ENCODE measurements at regions not wholly inside any gene's neighbourhood (a gene's known extent, or its start where the extent isn't known, plus 50 kb on each side); places are given as distances from the start of the nearest gene placed in this dataset.

GRCh38 chr11:70790671-70791300 is 392.5 kb downstream of the CTTN start:
- no peak for DNase-seq (ENCODE audit: low read depth, low spot score)
- no peak overlapping the region for H3K27ac ChIP-seq

DNA sequence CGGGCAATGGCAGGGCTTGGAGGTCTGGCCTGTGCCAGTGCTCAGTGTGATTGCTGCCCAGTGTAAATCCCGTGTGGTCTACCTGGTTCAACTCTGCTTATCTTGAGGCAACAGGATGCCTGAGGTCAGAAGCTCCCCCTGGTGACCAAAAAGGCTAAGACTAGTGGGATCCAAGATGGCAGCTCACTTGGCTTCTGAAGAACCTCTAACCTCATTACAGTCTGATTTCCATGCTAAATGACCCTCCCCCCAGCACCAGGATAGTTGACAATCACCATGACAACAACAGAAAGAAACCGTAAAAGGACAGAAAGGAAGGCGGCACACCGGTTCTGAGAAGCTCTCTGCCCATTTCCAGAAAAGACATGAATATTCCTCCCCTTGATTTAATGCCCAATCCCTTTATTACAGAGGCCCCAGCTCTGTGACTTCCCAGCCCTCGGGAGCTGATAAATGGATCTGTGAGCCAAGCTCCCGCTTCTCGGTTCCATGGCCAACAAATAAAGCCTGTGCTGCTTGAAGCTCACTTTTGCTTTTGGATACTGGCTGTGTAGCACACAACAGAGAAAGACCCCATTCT is 398.4 kb downstream of the CTTN start:
- no peak overlapping the region for H3K27ac ChIP-seq
- DNase-seq (ENCODE audit: low read depth, low spot score) = no peak

GRCh38 chr11:70798296-70798695 is 400.0 kb downstream of the CTTN start:
- H3K27ac ChIP-seq = no peak overlapping the region
- DNase-seq (ENCODE audit: low read depth, low spot score) = no peak

DNA sequence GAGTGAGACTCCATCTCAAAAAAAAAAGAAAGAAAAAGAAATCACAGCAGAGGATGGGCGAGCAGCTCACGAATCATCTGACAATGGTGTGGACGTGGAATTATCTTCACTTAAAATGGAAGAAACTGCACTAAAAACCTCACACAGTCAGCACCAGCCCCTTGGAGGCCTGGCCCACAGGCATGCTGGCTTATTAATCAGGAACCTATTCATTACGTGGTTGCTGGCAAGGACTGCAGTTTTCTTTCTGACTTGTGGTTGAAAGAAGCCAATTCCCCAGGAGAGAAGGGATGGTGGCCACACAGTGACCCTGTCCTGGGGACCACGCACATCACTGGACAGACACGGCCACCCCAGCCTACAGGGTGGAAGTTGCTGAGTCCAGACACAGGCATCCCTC is 401.1 kb downstream of the CTTN start:
- no peak for DNase-seq (ENCODE audit: low read depth, low spot score)
- H3K27ac ChIP-seq = no peak overlapping the region

- H3K27ac ChIP-seq = no peak overlapping the region
- no peak for DNase-seq (ENCODE audit: low read depth, low spot score)
These were observed 403.9 kb downstream of the CTTN start for GRCh38 chr11:70802185-70802584.

GRCh38 chr11:70804139-70804837 is 406.0 kb downstream of the CTTN start:
- H3K27ac ChIP-seq = no peak overlapping the region
- DNase-seq (ENCODE audit: low read depth, low spot score) = no peak

DNA sequence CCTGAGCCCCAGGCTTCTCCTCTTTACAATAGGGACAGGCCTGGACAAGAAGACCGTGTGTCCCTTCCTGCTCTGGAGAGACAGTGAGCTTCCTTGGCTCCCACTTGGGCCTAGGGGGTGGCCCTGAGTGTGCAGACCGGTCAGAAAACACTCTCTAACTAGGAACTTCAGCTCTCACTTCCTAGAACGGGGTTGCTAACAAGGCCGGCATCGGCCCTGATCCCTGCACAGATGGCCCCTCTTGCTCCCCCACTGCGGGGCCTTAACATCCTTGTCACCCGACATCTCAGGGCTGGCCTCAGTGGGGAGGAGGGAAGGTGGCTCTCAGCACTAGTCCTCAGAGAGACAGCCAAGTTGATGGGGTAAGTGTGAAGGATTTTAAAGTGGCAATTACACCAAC is 406.9 kb downstream of the CTTN start:
- H3K27ac ChIP-seq = no peak overlapping the region
- DNase-seq (ENCODE audit: low read depth, low spot score) = no peak

DNA sequence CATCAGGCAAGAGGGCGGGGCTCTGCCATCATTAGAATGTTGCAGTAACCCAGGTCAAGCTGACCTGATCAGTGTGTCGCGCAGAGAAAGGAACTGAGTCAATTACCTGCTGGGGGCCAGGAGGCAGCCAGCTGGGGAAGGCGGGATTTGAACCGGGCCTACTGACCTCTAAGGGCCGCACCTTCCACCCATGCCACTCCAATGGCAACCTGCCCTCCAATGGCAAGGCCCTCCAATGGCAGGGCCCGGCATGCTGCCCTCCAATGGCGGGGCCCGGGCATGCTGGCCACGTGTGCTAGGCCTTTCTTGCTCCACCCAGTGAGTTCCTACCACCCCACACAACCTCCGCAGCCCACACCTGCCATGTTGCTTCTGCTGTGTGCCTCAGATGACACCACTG is 407.6 kb downstream of the CTTN start:
- H3K27ac ChIP-seq = no peak overlapping the region
- DNase-seq (ENCODE audit: low read depth, low spot score) = no peak

DNA sequence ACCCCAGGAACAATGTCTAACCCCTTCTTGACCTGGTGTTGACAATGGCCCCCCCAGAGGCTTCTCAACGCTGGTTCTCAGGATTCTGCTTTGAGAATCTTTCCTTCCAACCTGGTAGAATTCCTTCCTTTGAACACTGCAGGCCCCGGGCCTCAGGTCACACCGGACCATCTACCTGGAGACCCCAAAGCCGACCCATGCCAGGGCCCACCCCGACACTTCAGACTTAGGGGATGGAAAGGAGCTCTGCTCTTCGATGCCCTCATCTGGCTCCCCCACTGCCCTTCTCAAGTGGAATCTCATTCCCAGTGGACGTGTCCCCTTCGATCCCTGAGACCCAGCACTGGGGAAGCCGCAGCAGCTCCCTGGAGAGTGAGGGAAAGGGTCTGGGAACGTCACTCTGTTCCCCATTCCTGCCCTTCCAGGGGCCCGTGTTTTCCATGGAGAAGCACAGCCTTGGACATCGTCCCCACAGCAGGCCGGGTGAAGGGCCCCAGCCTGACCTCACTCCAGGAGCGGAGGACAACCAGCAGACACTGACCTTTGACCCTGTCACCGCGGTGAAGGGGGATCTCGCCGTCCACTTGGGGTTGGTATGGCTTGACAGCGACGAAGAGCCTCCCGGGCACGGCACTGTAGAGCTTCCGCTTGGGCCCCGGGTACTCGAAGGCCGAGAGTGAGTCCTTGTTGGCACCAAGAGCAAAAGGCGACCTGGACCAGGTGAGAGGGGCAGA is 408.3 kb downstream of the CTTN start:
- DNase-seq (ENCODE audit: low read depth, low spot score) = no peak
- no peak overlapping the region for H3K27ac ChIP-seq

GRCh38 chr11:70807195-70807543 is 408.8 kb downstream of the CTTN start:
- DNase-seq (ENCODE audit: low read depth, low spot score) = no peak
- H3K27ac ChIP-seq = no peak overlapping the region

DNA sequence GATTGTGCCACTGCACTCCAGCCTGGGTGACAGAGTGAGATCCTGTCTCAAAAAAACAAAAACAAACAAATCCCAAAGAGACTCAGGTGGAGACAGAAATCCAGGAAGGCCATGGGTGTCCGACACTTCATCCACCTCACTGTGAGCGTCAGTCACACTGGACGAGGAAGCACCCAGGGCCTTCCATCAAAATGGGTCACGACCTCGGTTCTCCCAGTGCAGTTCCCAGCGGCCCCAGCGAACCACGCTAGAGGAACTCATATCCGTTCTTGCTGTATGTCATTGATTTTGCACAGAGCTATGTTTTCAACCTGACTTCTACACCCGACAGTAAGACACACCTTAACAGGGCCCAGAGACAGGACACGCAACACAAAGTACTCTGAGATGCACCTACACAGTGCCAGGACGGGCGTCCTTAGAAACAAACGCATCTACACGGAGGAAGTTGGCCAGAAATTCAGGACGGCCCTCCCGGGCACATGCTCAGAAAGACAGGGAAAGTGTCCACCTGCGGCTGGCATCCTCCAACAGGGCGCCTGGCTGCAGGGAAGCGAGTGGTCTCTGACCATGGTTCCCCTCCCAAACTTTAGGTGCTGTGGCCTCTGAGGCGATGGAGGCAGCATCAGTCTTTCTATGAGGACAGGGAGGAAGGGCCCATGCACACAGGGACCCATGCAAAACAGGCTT is 410.5 kb downstream of the CTTN start:
- no peak for DNase-seq (ENCODE audit: low read depth, low spot score)
- no peak overlapping the region for H3K27ac ChIP-seq

DNA sequence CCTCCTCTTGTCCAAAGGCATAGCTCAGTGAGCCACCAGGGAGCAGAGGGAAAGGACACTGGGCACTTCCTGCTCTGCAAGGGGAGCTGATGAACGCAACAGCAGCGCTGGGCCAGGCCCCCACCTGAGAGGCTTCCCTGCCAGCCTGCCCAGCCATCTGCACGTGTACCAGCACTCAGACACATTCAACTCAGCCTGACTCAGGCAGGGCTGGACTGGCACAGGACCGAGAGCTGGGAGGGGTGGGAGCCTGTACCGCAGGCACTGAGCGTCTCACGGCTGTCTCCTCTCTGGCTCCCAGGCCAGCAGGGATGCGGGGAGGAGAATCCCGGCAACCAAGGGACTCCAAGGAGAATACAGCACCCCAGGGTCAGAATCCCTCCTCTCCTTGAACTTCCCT is 411.8 kb downstream of the CTTN start:
- DNase-seq (ENCODE audit: low read depth, low spot score) = no peak
- H3K27ac ChIP-seq = no peak overlapping the region

GRCh38 chr11:70810681-70811080 is 412.4 kb downstream of the CTTN start:
- H3K27ac ChIP-seq = no peak overlapping the region
- no peak for DNase-seq (ENCODE audit: low read depth, low spot score)

- H3K27ac ChIP-seq = no peak overlapping the region
- no peak for DNase-seq (ENCODE audit: low read depth, low spot score)
These were observed 413.2 kb downstream of the CTTN start for GRCh38 chr11:70811483-70811882.

DNA sequence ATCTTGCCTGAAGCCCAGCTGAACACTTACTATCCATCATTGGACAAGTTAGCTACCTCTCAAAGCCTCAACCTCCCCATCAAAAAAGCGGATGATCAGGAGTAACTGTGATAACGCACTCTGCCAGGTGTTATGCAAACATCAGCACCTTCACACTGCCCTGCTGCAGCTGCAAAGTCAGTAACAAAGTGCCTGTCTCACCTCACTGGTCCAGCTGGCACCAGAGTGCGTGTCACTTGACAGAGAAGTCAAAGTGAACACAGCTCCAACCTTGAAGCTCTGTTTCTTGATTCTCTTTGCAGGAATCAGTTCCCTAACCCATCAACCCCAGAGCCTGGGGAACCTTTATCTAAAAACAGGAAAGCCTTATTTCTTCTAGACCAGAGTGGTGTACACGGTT is 413.6 kb downstream of the CTTN start:
- H3K27ac ChIP-seq = no peak overlapping the region
- no peak for DNase-seq (ENCODE audit: low read depth, low spot score)

- no peak for DNase-seq (ENCODE audit: low read depth, low spot score)
- no peak overlapping the region for H3K27ac ChIP-seq
These were observed 414.1 kb downstream of the CTTN start for GRCh38 chr11:70812472-70812871.

- H3K27ac ChIP-seq = no peak overlapping the region
- no peak for DNase-seq (ENCODE audit: low read depth, low spot score)
These were observed 415.3 kb downstream of the CTTN start for GRCh38 chr11:70813651-70814050.

- no peak overlapping the region for H3K27ac ChIP-seq
- DNase-seq (ENCODE audit: low read depth, low spot score) = no peak
These were observed 417.1 kb downstream of the CTTN start for GRCh38 chr11:70815485-70815832.

DNA sequence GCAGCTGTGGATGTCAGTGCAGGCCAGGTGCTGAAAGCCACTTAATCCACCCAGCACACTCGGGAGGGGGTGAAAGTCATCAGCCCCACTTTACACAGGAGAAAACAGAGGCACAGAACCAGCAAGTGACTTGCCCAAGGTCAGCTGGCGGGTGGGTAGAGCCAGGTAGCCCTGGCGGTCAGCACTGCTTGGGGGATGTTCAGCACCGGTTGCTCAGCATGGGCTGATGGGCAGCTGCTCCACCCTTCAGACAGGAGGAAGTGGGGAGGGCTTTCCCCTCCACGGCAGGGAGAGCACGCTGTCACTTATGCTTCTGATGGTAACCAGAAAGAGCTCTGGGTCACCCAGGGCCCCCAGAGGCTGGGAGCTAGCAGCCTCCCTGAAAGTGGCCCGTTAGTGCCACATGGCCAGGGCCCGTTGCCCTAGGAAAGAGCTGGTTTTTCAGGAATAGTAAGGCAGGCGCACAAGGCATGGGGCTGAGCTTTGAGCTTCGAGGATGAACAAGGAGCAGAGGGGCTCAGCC is 417.9 kb downstream of the CTTN start:
- DNase-seq (ENCODE audit: low read depth, low spot score) = no peak
- H3K27ac ChIP-seq = no peak overlapping the region

DNA sequence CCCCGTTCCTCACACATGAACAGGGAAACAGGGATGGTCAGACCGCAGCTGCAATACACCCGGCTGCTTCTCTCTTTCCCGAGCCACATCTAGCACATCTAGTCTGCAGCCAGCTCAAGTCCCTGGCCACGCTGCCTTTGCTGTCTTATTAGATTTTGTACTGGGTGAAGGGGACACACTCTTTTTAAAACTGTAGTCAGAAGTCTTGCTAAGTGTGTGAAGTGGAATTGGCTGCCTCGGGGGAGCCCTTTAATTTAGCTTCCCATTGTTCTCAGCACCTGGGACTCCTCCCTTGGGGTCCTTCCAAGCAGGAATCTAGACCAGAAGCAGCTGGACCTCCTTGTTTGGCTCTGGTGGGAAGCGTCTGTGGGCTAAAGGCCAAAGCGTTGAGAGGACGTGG is 420.0 kb downstream of the CTTN start:
- H3K27ac ChIP-seq = no peak overlapping the region
- DNase-seq (ENCODE audit: low read depth, low spot score) = no peak

GRCh38 chr11:70819022-70819421 is 420.7 kb downstream of the CTTN start:
- no peak overlapping the region for H3K27ac ChIP-seq
- no peak for DNase-seq (ENCODE audit: low read depth, low spot score)

Data from epithelial cell of prostate (primary cell).